ENCODE measurements at regions not wholly inside any gene's neighbourhood (a gene's known extent, or its start where the extent isn't known, plus 50 kb on each side); places are given as distances from the start of the nearest gene placed in this dataset.
A peak's percentile ranks its signal among the peaks of the same experiment; 100 is the strongest.

- DNase-seq (ENCODE audit: low read depth), result no peak
- no peak for TF ChIP-seq CTCF (IDR thresholded peaks at IDR 0.05; ENCODE audit: insufficient read depth, low read depth, low read length)
Measured at GRCh38 chr5:125202871-125203438, 456.5 kb upstream of the ZNF608 start.

DNA sequence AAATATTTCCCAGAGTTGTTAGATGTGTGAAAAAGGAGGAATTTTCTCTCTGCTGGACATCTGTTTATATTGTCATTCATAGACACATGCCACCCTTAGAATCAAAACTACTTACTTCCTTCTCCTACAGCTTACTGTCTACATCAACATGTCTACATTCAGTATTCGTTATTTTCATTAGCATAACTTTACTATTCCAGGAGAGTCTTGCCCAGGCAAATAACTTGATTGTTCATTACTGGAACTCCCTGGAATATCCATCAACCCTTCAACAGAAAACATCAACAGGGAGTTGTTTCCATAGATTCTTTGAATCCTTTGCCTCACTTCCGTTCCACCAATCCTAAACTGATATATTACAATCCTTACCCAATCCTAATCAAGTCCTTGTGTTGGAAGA is 457.5 kb upstream of the ZNF608 start:
- no peak for DNase-seq (ENCODE audit: low read depth)
- no peak for TF ChIP-seq CTCF (IDR thresholded peaks at IDR 0.05; ENCODE audit: insufficient read depth, low read depth, low read length)
- H3K4me3 ChIP-seq (ENCODE audit: low read depth, low read length), result no peak overlapping the region

More at GRCh38 chr5:125202871-125203438, 456.5 kb upstream of the ZNF608 start:
- H3K4me3 ChIP-seq (ENCODE audit: low read depth, low read length), result no peak overlapping the region

DNA sequence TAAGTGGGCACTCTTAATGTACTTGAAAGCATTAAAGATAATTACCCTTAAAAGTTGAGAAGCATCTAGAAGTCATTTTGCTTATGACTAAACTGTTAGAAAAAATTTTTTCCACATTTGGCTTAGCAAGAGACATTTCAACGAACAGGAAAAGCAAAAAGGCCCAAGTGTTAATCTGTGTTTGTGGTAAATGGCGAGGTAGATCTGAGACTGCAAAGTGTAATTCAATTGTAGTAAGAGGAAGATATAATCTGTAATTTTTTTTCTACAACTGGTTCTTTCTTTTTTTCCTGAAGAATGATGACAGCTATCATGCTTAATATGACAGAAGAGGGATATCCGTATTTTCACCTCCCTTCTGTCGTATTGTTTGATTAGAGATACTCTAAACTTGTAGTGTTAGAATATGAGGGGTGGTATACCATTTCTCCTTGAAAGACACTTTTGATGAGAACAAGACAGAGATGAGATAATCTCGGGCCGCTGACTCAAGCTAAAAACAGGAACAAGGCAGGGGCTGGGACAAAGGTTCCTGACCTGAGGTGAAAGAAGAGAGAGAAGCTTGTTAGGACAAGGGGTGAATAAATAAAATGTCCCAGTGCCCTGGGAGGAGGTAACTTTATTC is 459.3 kb upstream of the ZNF608 start:
- H3K4me3 ChIP-seq (ENCODE audit: low read depth, low read length), result no peak overlapping the region
- no peak for DNase-seq (ENCODE audit: low read depth)
- no peak for TF ChIP-seq CTCF (IDR thresholded peaks at IDR 0.05; ENCODE audit: insufficient read depth, low read depth, low read length)

GRCh38 chr5:125207856-125208255 is 461.4 kb upstream of the ZNF608 start:
- DNase-seq (ENCODE audit: low read depth), result no peak
- no peak for TF ChIP-seq CTCF (IDR thresholded peaks at IDR 0.05; ENCODE audit: insufficient read depth, low read depth, low read length)
- H3K4me3 ChIP-seq (ENCODE audit: low read depth, low read length), result no peak overlapping the region

DNA sequence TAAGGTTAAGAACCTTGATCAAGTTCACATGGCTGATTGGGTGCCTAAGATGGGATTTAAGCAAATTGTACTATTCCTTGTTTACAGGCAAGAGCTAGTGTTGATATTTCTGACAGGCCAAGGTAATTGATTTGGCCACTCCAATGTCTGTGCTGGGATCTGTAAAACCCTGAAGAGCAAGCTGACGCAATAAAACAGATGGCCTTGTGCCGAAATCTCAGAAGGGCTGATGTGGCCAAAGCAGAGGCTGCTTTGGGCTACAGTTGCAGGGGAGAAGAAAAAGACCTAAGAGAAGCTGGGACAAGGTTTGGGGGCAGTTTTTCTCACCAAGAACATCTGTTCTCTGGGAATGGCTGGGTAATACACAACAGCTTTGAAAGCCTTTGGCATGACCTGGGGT is 463.2 kb upstream of the ZNF608 start:
- peak; percentile 24 for DNase-seq (ENCODE audit: low read depth)
- no peak overlapping the region for H3K4me3 ChIP-seq (ENCODE audit: low read depth, low read length)
- TF ChIP-seq CTCF (IDR thresholded peaks at IDR 0.05; ENCODE audit: insufficient read depth, low read depth, low read length), result no peak

DNA sequence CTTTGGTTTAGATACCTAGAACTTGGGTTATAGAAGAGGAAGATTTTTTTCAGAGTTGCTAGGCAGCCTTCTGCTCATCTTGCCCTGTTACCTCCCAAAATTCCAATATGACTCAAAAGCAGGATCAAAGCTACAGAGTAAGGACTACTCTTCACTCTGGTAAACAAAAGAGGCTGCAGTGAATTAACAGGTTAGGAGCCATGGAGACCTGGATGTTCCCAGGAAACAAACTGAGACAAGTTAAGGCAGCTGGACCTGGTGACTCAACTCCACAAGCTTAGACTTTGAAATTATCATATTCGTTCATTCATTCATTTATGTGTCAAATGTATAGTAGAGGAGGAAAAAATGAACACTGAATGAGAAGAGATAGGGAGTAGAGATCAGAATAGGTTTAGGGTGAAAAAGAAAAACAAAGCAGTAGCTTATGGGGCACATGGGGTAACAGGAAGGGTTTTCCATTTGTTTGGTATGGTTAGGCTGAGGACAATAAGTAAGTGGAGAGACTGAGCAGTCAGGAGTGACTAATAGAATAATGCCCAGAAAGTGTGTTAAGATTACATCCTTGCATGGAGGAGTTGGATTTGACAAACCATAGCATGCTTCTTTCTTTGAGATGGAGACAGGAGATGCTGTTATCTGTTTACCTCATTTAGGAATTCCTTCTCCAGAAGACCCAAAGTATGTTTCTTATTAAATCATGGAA is 464.0 kb upstream of the ZNF608 start:
- DNase-seq (ENCODE audit: low read depth), result no peak
- no peak overlapping the region for H3K4me3 ChIP-seq (ENCODE audit: low read depth, low read length)
- no peak for TF ChIP-seq CTCF (IDR thresholded peaks at IDR 0.05; ENCODE audit: insufficient read depth, low read depth, low read length)

Measured in fibroblast of villous mesenchyme (primary cell).